ENCODE measurements at regions not wholly inside any gene's neighbourhood (a gene's known extent, or its start where the extent isn't known, plus 50 kb on each side); places are given as distances from the start of the nearest gene placed in this dataset.

DNA sequence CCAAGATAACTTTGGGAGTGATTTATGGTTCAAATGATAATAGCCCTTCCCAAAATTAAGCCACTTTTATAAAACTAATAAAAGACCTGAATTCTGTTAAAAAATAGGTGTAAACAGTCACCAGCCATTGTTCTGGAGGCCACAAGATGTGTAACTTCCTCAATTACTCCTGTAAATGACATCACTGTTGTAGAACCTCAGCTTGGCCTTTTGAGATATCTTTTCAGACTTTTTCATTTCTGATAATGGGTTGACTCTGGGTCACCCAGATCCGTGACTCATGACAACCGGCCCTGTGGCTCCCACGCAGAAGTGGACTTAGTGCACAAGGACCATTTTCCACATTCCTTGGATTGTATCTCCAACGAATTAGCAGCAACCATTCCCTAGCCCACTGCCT lies 106.6 kb downstream of the DKK1 start:
- TF ChIP-seq GABPA (IDR thresholded peaks at IDR 0.05 in 1 of 2, conservative IDR thresholded peaks at IDR 0.05 in 1 of 2) (no peak), CTCF (IDR thresholded peaks at IDR 0.05; ENCODE audit: low read depth, low read length, missing input control) (no peak), TAF1 (conservative IDR thresholded peaks at IDR 0.05) (no peak), ZBTB33 (IDR thresholded peaks at IDR 0.05) (no peak), EGR1 (IDR thresholded peaks at IDR 0.05; ENCODE audit: low read depth in 2 of 2) (no peak), ATF3 (IDR thresholded peaks at IDR 0.05) (no peak)
